ENCODE measurements at regions not wholly inside any gene's neighbourhood (a gene's known extent, or its start where the extent isn't known, plus 50 kb on each side); places are given as distances from the start of the nearest gene placed in this dataset.

- DNase-seq = no peak
Measured at GRCh38 chr9:106634641-106635040, 228.3 kb upstream of the ZNF462 start.

- no peak for DNase-seq
Measured at GRCh38 chr9:106637486-106637885, 225.5 kb upstream of the ZNF462 start.

DNA sequence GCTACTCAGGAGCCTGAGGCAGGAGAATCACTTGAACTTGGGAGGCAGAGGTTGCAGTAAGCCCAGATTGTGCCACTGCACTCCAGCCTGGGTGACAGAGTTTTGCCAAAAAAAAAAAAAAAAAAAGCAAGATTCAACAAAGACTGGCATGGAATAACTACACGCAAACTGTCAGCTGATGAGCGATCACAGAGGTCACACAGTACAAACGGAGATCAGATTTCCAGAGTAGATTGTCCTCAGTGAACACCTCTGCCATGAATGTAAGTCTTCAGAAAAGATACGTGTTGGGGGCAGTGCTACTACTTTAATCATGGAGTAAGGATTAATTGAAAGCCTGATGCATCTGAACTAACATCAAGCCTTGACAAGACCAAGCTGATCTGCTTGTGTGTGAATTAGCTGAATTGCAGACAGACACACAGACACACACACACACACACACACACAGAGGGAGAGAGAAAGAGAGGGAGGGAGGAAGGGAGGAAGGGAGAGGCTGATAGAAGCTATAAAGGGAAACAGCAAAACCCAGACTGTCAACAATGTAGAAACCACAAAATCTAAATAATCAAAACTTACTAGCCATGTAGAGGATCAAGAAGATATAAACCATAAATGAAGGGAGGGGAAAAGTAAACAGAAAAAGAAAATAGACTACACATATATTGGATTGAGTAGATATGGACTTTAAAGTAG, 222.9 kb upstream of the ZNF462 start:
- DNase-seq = no peak

GRCh38 chr9:106643211-106643930, 219.6 kb upstream of the ZNF462 start:
- DNase-seq = no peak

GRCh38 chr9:106644661-106645060, 218.3 kb upstream of the ZNF462 start:
- DNase-seq = no peak

DNA sequence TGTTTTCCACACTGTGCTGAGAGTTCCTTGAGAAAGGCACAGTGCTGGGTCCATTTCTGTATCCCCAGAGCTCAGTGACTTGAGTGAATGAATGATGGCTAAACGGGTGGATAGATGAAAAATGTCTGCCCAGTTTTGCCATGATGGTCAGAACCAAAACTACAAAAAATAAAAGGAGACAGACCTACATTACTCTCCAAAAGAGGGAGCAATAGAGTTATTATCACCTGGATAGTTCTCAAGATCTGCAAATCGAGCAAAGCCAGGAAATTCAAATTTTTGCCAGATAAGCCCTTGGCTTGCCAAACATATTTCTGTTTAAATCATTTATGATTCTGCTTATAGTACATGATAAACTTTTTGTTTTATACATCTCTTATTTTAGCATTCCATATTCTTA, 214.2 kb upstream of the ZNF462 start:
- no peak for DNase-seq

DNA sequence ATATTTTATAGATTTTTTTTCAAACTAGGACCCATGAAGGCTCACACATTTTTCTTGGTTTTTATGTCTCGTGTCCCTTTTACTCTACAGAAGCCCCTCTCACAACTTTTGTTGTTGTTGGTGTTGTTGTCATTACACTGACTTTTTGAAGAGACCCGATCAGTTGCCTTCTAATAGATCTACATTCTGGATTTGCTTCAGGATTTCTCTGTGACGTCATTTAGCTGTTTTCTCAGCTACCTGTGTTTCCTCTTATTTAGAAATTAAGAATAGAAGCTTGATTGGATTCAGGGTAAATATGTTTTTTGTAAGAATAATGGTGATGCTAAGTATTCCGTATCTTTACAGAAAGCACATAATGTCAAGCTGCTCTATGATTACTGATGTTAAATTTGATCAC, 213.3 kb upstream of the ZNF462 start:
- DNase-seq = no peak

GRCh38 chr9:106653213-106653612, 209.8 kb upstream of the ZNF462 start:
- no peak for DNase-seq

DNA sequence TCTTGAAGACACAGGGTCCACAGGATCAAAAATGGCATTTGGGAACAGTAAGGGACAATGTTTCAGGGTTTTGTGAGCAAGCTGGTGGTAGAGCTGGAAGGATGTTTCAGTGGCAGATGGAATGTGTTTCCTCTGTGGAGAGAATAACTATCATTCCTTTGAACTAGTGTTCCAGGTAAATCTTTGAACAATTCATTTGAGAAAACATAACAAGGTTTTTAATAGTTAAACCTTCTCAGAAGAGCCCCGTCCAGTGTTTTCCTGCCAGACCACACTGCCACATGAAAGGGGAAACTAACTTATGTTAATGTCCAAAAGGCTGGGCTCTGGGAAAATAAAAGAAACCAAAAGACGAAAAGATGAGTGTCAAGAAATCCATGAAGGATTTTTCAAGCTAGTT, 207.0 kb upstream of the ZNF462 start:
- no peak for DNase-seq

DNA sequence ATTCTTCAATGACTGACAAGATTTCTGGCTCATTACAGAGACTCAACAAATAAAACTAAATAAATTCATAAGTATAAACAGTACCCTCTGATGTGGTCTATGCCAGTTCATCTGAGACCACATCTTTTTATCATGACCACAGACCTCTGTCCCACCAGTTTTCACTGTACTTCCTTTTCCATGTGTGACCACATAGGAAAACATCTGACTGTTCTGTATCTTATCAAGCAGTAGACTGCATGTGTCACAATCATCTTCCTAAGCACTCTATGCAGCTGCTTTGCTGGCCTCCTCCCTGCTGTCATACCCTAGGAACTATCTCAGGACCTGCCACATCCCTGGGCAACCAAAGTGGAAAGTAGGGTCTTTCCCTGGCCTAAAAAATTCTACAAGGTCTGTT, 205.0 kb upstream of the ZNF462 start:
- no peak for DNase-seq

- DNase-seq = no peak
Measured at GRCh38 chr9:106668534-106668933, 194.4 kb upstream of the ZNF462 start.

GRCh38 chr9:106669835-106670234, 193.1 kb upstream of the ZNF462 start:
- DNase-seq = no peak

- no peak for DNase-seq
Measured at GRCh38 chr9:106670418-106670817, 192.5 kb upstream of the ZNF462 start.

DNA sequence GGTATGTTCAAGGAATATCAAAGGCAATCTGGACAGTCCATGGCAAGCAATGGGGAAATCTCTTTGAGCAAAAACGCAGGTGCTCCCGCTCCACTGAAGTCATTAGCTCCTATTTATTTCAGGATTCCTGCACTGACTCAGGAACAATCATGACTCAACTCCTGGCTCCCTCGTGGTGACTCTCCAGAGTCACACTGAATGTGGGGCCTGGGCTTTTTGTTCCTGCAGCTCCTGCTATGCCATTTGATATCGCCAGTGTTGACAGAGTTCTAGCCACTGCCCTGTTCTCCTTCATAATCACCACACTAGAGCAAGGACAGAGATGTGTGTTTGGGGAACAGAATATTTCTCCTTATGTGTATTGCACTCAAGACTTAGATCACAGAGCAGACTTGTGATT, 187.2 kb upstream of the ZNF462 start:
- no peak for DNase-seq

GRCh38 chr9:106677374-106677773, 185.6 kb upstream of the ZNF462 start:
- no peak for DNase-seq

- no peak for DNase-seq
Measured at GRCh38 chr9:106677830-106678229, 185.1 kb upstream of the ZNF462 start.

DNA sequence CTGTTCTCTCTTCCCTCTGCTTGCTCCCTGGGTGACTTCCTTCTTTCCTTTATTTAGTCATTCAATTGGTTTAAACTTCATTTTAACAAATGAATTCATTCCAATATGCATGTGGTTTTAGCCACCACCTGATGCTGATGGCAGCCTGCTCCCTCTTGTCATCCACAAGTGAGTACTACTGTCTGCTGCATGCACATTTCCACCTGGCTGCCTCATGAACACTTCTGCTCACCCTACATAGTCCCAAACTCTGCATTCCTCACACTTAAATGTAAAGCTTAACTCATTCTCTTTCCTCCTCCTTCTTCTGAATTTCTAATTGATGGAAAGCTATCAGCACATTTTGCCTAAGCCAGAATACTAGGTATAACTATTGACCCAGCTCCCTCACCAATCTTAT, 184.7 kb upstream of the ZNF462 start:
- no peak for DNase-seq

- DNase-seq = no peak
Measured at GRCh38 chr9:106682420-106682819, 180.5 kb upstream of the ZNF462 start.

DNA sequence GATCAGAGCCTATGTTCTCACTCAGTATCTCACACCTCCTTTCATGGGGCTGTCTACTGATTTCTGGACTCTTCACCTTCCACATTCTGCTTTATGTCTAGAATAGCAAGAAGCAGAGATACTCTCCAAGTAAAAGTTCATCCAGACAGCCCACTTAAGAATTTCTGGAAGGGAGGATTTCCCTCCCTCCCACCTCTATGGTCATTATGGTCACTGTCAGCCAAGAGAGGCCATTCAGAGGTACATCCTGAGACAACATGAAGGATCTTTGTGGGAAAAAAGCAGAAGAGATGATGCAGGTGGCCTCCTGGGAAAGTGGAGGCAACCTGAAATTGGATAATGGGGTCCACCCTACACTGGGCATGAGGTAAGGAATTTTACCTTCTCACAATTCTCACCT, 179.5 kb upstream of the ZNF462 start:
- DNase-seq = no peak

DNA sequence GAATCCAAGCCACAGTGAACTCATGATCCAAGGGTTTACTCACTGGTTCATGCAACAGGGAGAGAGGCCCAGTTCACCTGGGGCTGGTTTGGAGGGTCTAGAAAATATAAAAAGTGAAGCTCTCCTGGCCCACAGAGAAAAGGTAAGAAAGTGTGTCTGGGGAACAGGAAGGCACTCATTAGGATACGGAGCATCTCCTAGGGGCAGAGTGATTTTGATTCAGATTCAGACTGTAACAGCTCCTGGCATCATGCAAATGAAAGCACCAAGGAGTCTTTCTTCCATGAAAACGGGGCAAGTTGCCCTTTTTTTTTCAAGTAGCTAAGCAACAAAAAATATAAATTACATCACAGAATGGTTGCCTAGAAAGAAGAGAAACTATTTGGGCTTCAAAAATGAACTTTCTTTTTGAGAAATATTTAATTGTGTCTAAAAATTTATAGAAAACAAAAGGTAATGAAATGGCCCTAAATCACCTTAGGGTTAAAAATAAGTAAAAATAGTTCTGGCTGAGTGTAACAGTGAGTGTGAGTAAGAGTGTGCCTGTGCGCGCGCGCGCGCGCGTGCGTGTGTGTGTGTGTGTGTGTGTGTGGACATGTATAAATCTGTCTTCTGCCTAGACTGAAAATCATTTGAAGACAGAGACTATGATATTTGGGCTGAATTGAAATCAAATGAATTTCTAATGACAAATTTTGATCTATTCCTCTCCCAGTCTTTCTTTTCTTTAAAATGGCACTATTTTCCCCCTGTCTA, 177.8 kb upstream of the ZNF462 start:
- DNase-seq = no peak

- no peak for DNase-seq
Measured at GRCh38 chr9:106689089-106689488, 173.9 kb upstream of the ZNF462 start.

DNA sequence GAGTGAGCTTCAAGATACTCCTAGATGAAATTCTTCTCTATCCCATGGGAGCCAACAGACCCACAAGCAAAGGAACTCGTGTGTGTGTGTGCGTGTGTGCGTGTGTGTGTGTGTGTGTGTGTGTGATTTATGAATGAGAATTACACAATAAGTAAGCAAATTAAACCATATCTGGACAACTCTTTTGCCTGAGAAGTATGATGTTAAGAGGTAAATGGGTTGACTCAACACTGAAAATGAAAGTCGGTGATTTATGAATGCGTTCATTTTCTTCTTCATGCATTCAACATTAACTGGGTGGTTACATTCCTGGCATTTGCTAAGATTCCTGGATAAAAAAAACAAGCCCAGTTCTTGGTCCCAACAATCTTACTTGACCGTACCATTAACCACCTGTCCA, 171.3 kb upstream of the ZNF462 start:
- no peak for DNase-seq

DNA sequence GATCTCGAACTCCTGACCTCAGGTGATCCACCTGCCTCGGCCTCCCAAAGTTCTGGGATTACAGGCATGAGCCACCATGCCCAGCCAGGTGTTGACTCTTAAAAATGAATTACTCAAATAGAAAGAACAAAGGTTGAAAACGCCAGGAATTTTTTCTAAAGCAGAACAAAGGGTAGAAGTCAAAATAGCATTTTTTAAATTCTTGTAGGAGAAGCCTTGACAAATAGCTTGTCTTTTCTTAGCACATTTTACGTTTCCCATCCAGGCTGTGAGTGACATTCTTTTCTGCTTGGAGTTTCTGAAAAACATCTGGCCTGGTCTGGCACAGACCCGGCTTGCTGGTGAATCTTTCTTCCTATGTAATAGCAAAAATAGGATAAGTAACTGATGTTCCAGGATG, 169.4 kb upstream of the ZNF462 start:
- DNase-seq = no peak

Measured in anterior cingulate cortex (tissue), 58 donors.